Left colon (tissue), 2 donors: ENCODE measurements at regions not wholly inside any gene's neighbourhood (a gene's known extent, or its start where the extent isn't known, plus 50 kb on each side); places are given as distances from the start of the nearest gene placed in this dataset.
"Not testable (repeated sequence)": the region's sequence is repeated elsewhere in the genome, so short reads cannot be mapped to it uniquely, and the experiment has no call there.

Experiments used
- ATAC-seq: fragments of 200-7000 bp; cut with Tn5 transposase; one replicate; pipeline ENCODE4 v1.9.1; 2020; ENCODE audit warnings: mild to moderate bottlenecking, moderate library complexity
- DNase-seq, 2 donors: peaks; one replicate each; pipeline ENCODE4 v3.0.0-alpha.2; 2020
- intact Hi-C, 2 donors: fragments of 100-400 bp; cut with DNase I in 1 of 2; cut with micrococcal nuclease in 1 of 2; formaldehyde crosslinking; loops; one replicate each; pipeline versions ENCODE4 v1.11.2 to v1.14.0; 2022; cut with DNase I, micrococcal nuclease
- donor health status: DM: no; HTN: no; CAD: no.
- donor health status: DM: yes; HTN: yes; CAD: no.

DNA sequence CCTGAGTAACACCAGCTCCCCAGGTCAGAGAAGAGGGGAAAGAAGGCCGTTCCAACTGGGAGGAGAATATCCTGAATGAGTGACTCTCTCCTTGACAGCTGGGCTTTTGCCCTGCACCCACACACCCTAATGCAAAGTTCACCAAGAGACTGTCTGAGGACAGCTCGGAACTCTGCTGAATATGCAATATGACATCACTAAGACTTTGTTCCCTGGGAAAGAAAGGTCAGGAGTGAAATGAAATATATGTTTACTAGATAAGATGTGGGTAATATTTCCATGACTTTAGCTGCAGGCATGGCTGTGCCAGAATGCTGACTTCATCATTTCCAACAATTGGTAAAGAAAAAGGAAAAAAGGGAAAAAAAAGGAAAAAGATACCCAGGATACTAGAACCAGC is 488.2 kb upstream of the RAB6C start:
- ATAC-seq (no peak), DNase-seq (no peak)
- intact Hi-C loops, result no loop called here

DNA sequence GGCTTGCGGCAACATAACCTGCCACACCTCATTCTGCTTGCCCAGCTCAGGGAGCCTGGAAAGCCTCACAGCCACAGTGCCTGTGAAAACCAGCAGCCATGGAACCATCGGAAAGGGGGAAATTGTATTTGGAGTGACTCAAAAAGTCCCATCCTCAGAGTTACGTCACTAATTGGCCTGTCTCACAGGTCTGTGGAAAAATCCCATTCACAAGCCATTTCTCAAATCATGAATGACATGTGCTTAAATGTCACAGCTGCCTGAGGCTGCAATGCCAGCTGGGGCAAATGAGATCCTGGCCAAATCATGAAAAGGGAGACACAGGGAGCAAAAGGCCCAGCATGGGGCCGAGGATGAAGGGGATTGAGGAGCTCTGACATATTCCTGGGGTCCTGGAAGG is 486.9 kb upstream of the RAB6C start:
- ATAC-seq (no peak), DNase-seq (no peak)
- intact Hi-C loops, result no loop called here

DNA sequence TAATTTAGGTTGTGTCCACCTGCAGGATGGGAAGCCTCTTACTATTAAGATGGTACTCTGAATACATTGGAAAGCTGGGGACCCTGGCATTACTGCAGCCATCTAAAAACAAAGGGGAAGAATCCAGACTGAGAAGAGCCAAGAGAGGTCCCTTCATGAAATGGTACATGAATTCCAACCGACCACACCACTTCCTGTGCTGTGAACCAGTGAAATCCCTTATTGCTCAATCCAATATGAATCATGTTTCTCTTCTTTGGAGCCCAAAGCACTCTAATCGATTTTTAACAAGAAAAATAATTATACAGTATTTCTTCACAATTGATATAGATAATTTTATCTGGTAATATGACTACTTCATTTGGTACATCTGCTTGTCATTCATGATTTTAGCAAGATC is 479.7 kb upstream of the RAB6C start:
- ATAC-seq (no peak), DNase-seq (no peak)
- intact Hi-C loops, result no loop called here

DNA sequence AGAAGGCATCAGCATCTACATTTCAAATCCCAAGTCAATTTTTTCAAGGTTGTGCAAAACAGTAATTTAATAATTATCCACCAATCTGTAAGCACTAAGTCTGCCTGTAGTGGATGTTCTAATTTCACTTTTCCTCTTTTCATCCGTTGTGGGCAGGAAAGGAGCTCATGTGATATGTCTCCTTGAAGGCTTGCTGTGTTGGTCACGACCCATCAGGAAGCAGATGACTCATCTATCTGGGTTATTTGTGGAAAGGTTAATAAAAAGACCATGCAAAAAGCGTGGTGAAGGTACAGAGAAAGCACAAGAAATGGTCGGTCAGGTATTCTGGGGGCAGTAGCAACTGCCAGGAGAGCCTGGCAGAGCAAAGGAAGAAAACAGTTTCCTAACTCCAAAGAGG is 476.7 kb upstream of the RAB6C start:
- ATAC-seq, result no peak
- no peak for DNase-seq
- intact Hi-C loops, result no loop called here

DNA sequence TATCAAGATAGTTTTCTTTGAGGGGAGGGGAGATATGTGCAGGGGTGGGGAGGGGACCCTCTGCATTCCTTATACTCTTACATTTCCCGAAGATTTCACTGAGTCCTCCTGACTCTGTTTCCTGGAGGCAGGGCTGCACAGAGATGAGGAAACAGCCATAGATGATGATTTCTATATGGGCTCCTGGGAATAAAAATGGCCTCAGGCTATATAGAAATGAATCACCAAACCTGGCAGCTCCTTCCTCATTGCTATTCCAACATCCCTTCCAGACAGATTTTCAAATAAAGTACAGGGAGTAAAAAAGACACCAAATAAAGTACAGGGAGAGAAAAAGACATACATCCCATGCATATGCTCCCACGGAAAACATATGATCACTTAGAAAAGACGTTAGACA is 474.8 kb upstream of the RAB6C start:
- intact Hi-C loops, result no loop called here
- no peak for DNase-seq
- no peak for ATAC-seq

DNA sequence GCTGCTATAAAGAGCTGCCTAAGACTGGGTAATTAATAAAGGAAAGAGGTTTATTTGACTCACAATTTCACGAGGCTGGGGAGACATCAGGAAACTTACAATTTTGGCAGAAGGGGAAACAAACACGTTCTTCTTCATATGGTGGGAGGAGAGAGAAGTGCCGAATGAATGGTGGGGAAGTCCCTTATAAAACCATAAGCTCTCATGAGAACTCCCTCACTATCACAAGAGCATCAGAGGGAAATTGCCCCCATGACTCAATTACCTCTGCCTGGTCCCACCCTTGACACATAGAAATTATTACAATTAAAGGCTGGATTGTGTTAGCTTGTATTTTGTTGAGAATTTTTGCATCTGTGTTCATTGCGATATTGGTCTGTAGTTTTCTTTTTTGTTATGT is 460.5 kb upstream of the RAB6C start:
- DNase-seq (no peak), ATAC-seq (no peak)
- intact Hi-C loops, result no loop called here

DNA sequence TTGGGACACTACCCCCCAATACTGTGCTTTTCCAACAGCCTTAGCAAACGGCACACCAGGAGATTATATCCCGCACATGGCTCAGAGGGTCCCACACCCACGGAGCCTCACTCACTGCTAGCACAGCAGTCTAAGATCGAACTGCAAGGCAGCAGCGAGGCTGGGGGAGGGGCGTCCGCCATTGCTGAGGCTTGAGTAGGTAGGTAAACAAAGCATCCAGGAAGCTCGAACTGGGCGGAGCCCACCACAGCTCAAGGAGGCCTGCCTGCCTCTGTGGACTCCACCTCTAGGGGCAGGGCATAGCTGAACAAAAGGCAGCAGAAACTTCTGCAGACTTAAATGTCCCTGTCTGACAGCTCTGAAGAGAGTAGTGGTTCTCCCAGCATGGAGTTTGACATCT is 447.3 kb upstream of the RAB6C start:
- intact Hi-C loops, ATAC-seq, DNase-seq: not testable (repeated sequence)

DNA sequence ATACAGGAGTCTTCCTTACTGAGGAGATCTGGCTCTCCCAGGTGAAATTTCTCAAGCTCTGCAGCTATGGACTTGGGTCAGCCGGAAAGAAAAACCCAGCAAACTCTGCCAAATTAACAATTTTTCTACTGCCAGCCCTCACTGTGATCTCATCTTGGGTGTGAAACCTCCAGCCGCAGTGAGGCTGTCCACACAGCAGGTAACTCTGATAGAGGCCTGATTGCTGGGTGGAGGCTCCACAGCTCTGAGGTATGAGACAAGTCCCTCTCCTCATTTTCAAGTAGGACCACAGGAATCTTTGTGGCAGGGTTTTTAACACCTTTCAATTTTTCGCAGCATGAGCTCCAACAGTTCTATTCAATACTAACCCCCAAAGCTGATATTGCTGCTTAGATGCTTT is 430.6 kb upstream of the RAB6C start:
- intact Hi-C loops, result no loop called here
- ATAC-seq, result no peak
- no peak for DNase-seq

DNA sequence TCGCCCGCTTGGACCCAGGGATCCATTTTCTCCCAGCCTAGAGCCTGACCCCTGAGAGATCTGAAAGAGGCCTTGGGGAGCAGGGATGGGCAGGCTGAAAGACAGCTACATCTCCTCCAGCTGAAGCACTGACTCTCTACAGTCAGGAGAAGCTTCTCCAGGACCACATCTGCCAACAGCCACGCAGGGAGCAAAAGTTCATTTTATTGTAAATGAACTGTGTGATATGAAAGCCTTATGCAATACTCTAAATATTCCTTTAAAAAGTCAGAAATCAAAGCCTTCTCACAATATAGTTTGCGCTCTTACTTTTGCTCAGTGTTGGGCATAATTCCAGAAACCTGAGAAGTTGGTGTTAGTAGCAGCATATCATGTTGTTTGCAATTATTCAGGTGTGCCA is 428.9 kb upstream of the RAB6C start:
- no peak for ATAC-seq
- intact Hi-C loops, result no loop called here
- no peak for DNase-seq

DNA sequence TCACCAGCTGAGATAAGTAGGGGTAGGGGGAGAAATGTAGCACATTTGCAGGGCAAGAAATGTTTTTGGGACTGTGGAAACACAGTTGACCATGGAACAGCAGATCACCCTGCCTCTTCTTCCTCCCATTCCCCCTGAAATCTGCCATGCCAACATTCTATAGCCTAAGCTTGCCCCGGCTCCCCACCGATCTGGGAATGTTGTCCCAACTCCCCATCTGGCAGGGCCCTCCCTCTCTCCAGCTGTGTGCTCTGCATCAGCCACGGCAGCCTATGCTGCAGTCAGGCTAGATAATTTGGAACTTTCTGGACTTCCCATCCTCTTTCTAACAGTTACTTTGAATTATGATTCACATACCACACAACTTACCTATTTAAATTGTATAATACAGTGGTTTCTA is 425.1 kb upstream of the RAB6C start:
- ATAC-seq, result no peak
- intact Hi-C loops, result no loop called here

DNA sequence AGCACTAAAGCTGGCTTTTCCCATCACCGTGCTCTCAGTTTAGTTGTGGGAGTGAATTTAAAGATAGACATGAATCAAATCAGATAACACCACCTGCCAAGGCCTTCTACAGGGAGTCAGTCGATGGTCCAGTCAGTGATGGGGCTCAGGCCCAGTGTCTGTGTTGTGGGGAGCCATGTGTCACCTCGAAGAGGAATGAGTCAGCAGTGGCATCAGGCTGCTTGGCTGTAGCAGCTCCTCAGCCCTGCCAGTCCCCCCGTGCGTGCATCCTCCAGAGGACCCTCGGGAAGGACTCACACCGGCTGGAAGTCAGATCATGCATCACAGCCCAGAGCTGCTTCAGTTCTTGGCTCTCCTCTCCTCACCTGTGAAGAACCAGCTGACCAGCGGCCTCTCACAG is 420.4 kb upstream of the RAB6C start:
- no peak for DNase-seq
- ATAC-seq, result no peak
- intact Hi-C loops, result no loop called here

More for the DNA sequence above, 425.1 kb upstream of the RAB6C start:
- DNase-seq, result no peak

DNA sequence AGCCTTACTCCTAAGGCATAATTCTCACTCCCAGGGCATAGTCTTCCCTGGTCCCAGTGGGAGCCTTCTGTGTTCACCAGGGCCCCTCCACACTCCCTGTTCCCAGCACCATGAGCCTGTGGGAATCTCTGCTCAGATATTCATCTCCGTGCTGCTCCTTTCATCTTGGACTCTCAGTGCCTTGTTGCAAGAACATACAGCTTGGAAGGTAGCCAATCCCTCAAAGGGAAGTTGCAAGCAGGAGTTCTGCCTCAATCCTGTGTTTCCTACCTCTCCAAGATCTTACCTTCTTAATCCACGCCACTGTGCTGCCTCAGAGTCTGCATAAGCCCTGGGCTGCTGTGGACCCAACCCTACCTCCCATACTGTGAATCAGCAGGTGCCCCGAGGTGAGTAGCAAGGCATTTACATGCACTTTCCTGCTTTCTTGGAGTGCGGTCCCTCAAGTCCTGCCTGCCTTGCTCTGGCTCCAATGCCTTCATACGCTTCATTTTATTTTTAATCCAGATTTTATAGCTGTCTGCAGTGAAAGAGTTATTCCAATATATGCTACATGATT is 413.8 kb upstream of the RAB6C start:
- ATAC-seq (no peak), DNase-seq (no peak)
- intact Hi-C loops, result no loop called here

DNA sequence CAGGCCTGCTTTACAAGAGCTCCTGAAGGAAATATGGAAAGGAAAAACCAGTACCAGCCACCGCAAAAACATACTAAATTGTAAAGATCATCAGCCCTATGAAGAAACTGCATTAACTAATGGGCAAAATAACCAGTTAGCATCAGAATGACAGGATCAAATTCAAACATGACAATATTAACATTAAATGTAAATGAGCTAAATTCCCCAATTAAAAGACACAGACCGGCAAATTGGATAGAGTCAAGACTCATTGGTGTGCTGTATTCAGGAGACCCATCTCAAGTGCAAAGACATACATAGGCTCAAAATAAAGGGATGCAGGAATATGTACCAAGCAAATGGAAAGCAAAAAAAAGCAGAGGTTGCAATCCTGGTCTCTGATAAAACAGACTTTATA is 408.7 kb upstream of the RAB6C start:
- DNase-seq, intact Hi-C loops, ATAC-seq: not testable (repeated sequence)

DNA sequence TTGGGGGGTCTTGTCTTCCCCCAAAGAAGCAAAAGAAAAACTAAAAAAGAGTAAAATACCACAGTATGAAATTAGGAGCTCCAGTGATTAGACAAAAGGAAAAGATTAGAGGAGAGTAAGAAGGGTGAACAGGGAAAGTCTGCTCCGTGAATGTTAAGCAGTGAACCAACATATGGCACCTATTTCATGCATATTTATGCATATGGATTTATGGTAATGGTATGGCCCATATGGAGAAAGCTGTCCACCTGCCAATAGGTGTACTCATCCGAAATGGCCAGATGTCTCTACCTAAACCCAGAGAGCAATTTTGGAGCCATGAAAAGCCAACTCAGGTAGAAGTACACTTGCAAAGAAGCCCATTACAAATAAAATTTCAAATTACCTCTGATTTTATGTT is 404.0 kb upstream of the RAB6C start:
- intact Hi-C loops, result no loop called here
- no peak for DNase-seq
- no peak for ATAC-seq

DNA sequence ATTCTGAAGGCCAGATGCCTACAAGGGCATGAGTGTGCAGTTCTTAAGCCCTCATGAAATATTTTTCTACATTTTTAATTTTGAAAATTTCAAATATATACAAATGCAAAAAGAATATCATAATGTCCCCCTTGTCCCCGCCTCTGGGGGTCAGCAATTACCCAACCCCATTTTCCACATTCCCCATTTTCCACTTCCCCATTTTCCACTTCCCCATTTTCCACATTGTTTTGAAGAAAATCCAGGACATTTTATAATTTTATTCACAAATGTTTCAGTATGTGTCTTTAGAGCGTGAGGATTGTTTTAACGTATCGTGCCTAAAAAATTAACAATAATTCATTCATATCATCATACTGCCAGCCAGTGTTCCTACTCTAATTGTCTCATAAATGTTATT is 403.6 kb upstream of the RAB6C start:
- DNase-seq, result no peak
- intact Hi-C loops, result no loop called here
- ATAC-seq, result no peak

DNA sequence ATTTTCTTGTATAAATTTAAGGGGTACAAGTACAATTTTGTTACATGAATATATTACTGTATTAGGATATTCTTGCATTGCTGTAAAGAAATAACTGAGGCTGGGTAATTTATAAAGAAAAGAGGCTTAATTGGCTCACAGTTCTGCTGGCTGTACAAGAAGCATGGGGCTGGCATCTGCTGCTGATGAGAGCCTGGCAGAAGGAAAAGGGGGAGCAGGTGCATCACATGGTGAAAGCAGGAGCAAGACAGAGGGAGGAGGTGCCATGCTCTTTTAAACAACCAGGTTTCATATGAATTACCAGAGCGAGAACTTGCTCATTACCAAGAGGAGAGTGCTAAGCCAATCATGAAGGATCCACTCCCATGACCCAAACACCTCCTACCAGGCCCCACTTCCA is 399.5 kb upstream of the RAB6C start:
- intact Hi-C loops, result no loop called here
- DNase-seq, result no peak

DNA sequence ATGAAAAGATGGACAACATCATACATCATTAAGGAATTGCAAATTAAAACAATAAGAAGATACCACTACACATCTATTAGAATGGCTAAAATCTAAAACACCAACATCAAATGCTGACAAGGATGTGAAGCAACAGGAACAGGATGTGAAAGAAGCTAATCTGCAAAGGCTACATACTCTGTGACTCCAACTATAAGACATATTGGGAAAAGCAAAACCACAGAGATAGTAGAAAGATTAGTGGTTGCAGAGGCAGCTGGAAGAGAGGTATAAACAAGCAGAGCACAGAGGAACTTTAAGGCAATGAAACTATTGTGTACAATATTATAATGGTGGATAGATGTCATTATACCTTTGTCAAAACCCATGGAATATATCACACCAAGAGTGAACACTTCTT is 393.7 kb upstream of the RAB6C start:
- DNase-seq, result no peak
- intact Hi-C loops, result no loop called here
- ATAC-seq, result no peak

More for the DNA sequence above, 399.5 kb upstream of the RAB6C start:
- no peak for ATAC-seq

DNA sequence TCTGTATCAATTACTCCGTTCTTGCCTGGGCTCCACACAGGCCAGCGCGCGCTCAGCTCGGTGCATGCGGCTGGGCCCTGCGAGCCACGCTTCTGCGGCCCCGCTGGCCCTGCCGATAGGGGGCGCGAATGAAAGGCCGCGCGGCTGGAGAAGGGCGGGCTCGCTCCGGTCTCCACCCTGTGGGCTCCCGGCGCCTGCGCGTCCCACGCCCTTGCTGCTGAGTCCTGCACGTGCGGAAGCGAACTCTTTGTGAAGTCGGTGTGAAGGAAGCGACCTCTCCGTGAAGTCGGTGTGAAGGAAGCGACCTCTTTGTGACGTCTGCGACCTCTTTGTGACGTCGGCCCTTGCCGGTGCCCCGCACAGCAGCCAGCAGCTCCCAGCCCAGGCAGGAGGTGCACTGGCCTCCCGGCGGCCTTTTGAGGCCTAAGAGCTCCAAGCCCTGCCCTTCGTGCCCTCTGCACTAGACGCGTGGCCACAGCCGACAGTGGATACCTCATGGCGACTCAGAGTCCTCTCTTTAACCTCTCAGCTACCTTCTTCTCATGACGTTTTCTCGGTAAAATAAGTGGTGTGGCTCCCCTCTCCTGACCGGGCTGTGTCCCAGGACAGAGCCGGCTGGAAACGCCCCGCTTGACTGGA is 391.9 kb upstream of the RAB6C start:
- intact Hi-C loops, result no loop called here
- ATAC-seq, result no peak
- DNase-seq, result no peak

DNA sequence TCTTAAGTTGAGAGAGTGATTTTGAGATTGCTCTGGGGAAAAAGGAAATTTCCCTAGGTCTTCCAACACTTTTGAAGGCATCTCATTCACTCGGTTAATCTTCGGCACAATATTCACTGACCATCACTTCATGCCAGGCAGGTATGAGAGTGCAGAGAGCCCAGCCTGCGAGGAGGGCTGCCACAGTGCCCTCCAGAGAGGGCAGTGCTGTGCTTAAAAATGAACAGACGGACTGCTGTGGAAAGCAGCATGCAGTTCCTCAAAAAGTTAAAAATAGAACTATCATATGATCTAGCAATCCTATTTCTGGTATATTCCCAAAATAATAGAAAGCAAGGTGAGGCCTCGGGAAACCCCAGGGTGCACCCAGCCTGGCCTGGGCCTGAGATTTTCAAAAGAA is 374.9 kb upstream of the RAB6C start:
- no peak for ATAC-seq
- DNase-seq, result no peak
- intact Hi-C loops, result no loop called here

DNA sequence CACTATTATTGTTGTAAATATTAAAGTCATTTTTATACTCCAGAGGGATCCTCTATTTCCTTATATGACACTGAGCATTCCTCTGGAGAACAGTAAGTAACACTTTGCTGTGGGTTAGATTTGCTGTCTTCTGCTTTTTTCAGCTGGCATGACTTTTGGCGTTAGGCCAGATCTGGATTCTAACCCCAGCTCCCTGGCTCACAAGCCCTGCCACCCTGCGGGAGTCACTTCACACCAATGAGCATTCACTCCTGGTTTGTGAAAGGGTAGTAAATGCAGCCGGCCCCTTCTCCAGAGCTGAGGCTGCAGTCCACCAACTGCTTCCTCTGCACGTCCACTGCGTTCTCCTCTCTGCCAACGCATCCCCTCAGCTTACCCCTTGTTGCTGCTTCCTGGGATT is 373.8 kb upstream of the RAB6C start:
- intact Hi-C loops, result no loop called here

DNA sequence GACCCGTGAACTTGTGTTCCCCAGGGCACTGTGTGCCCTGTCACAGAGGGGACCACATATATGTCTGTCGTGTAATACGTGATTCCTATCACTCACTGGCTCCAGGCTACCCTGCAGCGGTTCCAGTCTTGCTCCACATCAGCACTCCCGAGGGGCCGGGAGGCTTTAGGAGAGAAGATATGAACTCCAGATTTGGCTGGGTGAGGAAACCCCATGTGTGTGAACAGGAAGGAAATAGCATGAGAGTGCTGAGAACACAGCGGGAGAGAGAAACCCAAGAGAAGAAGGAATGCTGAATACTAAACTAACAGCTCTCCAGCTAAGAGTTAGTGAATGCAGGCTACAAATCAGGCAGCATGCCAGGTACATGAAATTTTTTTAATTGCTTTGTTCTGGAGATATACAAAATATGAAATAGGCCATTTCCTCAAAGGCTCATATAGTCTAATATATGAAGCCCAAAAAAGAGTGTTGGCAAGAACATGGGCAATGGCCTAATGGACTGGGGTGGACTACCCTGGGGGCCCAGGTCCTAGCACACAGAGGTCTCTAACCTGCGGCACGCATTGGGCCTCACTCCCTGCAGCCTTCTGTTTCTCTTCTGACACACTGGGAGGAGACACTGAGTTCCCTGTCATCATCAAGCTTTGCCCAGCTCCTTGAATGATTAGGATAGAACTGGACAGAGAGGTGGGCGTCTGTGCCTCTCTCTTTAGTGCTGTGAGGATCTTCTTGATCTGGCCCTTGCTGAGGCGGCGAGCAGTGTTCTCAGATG is 372.8 kb upstream of the RAB6C start:
- intact Hi-C loops, result no loop called here
- DNase-seq (no peak), ATAC-seq (no peak)

More for the DNA sequence above, 373.8 kb upstream of the RAB6C start:
- DNase-seq, result no peak
- no peak for ATAC-seq
